HCT116 (cell line): ENCODE measurements at regions not wholly inside any gene's neighbourhood (a gene's known extent, or its start where the extent isn't known, plus 50 kb on each side); places are given as distances from the start of the nearest gene placed in this dataset.
A peak's percentile ranks its signal among the peaks of the same experiment; 100 is the strongest.

Source experiments
- ATAC-seq: fragments of 200-7000 bp; cut with Tn5 transposase; 2 replicates; pipeline ENCODE4 v1.9.1; 2020; ENCODE audit warnings: mild to moderate bottlenecking, moderate library complexity
- BruUV-seq: library from RNA; stranded (reverse); fragments of 400-500 nt; replicated peaks from 2 replicates; lab custom pipeline; 2021; lab: Mats Ljungman, UMichigan
- CTCF ChIA-PET: fragments of 300-600 bp; sonication (Branson Sonifier 250); formaldehyde crosslinking; loops from one replicate; lab custom pipeline; 2021; ENCODE audit warnings: antibody characterized with exemption; lab: Charles Lee
- POLR2A ChIA-PET: fragments of 300-600, 350-600 bp; sonication (Branson Sonifier 250); formaldehyde crosslinking; loops from one replicate; lab custom pipeline; 2021; ENCODE audit warnings: antibody characterized with exemption; lab: Charles Lee
- RAD21 ChIA-PET, 2 experiments: fragments of 300-600 bp; sonication (Branson Sonifier 250); formaldehyde crosslinking; loops; one replicate each; lab custom pipeline; 2023; ENCODE audit warnings: low total read pairs in 2 of 2; ENCODE audit not compliant: uncharacterized antibody in 2 of 2, unreplicated experiment in 2 of 2, low non-redundant PET in 1 of 2; lab: Charles Lee
- DNase-seq: peaks from one replicate; pipeline ENCODE4 v3.0.0-alpha.2; 2010; ENCODE audit warnings: low read depth, low spot score
- H2AFZ ChIP-seq: fragments of 200-600 bp; shearing (Covaris generic), sonication (generic); 2 replicates; pipeline ENCODE4 v1.6.1; 2017; ENCODE audit warnings: low read depth, mixed run types, mixed read lengths, antibody characterized with exemption, low read length; ENCODE audit not compliant: poor library complexity, severe bottlenecking
- H3K27ac ChIP-seq: 2 replicates; pipeline ENCODE4 v1.5.1; 2012; ENCODE audit warnings: low read depth, low read length
- H3K27me3 ChIP-seq: fragments of 200-600 bp; sonication (generic); 2 replicates; pipeline ENCODE4 v1.6.1; 2016; ENCODE audit warnings: mixed run types, low read length, mixed read lengths; ENCODE audit not compliant: insufficient read depth
- H3K36me3 ChIP-seq, 2 experiments: fragments of 200-500 bp in 1 of 2; fragments of 200-600 bp in 1 of 2; sonication (Bioruptor generic) in 1 of 2; sonication (generic) in 1 of 2; 2 replicates each; pipeline versions ENCODE4 v1.5.1 to v1.6.1; 2014 to 2016; ENCODE audit warnings: low read length in 2 of 2, inconsistent platforms in 1 of 2, mixed read lengths in 1 of 2, mixed run types in 1 of 2; ENCODE audit not compliant: insufficient read depth in 2 of 2, control insufficient read depth in 1 of 2
- H3K4me1 ChIP-seq, 2 experiments: fragments of 200-600 bp in 1 of 2; sonication (generic) in 1 of 2; 2 replicates each; pipeline versions ENCODE4 v1.5.1 to v1.6.1; 2012 to 2017; ENCODE audit warnings: low read length in 2 of 2, inconsistent platforms in 1 of 2, mild to moderate bottlenecking in 1 of 2, mixed read lengths in 1 of 2, mixed run types in 1 of 2, moderate library complexity in 1 of 2; ENCODE audit not compliant: insufficient read depth in 2 of 2, control insufficient read depth in 1 of 2
- H3K4me2 ChIP-seq: fragments of 200-600 bp; sonication (generic); 2 replicates; pipeline ENCODE4 v1.6.1; 2017; ENCODE audit warnings: mixed run types, low read length, mixed read lengths
- H3K4me3 ChIP-seq, 2 experiments: fragments of 200-600 bp in 1 of 2; sonication (generic) in 1 of 2; replicated peaks in 1 of 2; 2 replicates each; pipeline ENCODE4 v1.5.1; 2011 to 2016; ENCODE audit warnings: low read length in 2 of 2, control low read depth in 1 of 2, low read depth in 1 of 2, mild to moderate bottlenecking in 1 of 2, mixed read lengths in 1 of 2, mixed run types in 1 of 2
- H3K79me2 ChIP-seq: fragments of 200-600 bp; sonication (generic); 2 replicates; pipeline ENCODE4 v1.6.1; 2017; ENCODE audit warnings: mild to moderate bottlenecking, mixed run types, low read length, moderate library complexity, mixed read lengths; ENCODE audit not compliant: insufficient read depth
- H3K9ac ChIP-seq: fragments of 200-600 bp; sonication (generic); 2 replicates; pipeline ENCODE4 v1.6.1; 2016; ENCODE audit warnings: low read length, mixed read lengths
- H3K9me2 ChIP-seq: fragments of 200-600 bp; sonication (generic), shearing (Covaris generic); 2 replicates; pipeline ENCODE4 v1.6.1; 2017; ENCODE audit warnings: mixed run types, mild to moderate bottlenecking, moderate library complexity; ENCODE audit not compliant: insufficient read depth
- H3K9me3 ChIP-seq, 2 experiments: fragments of 200-500 bp in 1 of 2; fragments of 200-600 bp in 1 of 2; sonication (Bioruptor generic) in 1 of 2; sonication (generic) in 1 of 2; 2 replicates each; pipeline ENCODE4 v1.6.1; 2014 to 2017; ENCODE audit warnings: low read length in 2 of 2, mixed read lengths in 2 of 2, inconsistent platforms in 1 of 2, low read depth in 1 of 2, mild to moderate bottlenecking in 1 of 2, mixed run types in 1 of 2, moderate library complexity in 1 of 2; ENCODE audit not compliant: control insufficient read depth in 1 of 2, insufficient read depth in 1 of 2
- H4K20me1 ChIP-seq: fragments of 200-600 bp; sonication (generic), shearing (Covaris generic); 2 replicates; pipeline ENCODE4 v1.6.1; 2017; ENCODE audit warnings: mixed run types, mild to moderate bottlenecking, moderate library complexity; ENCODE audit not compliant: insufficient read depth
- FOSL1 ChIP-seq: IDR thresholded peaks from 2 replicates; pipeline ENCODE4 v1.6.1; 2012; ENCODE audit warnings: low read depth
- SRF ChIP-seq: IDR thresholded peaks from 2 replicates; pipeline ENCODE4 v1.6.1; 2012; ENCODE audit warnings: low read depth
- intact Hi-C: fragments of 100-400 bp; cut with micrococcal nuclease; formaldehyde crosslinking; loops from 2 replicates; pipeline ENCODE4 v1.10.0; 2022
- TF ChIP-seq, protein P1 (sequence below), 3 experiments: fragments of 200-600 bp in 1 of 3; sonication (generic) in 1 of 3; IDR thresholded peaks in 2 of 3; conservative IDR thresholded peaks in 1 of 3; 2 replicates each; pipeline ENCODE4 v1.5.1; 2012 to 2017; ENCODE audit warnings: low read depth in 2 of 3, low read length in 2 of 3, antibody characterized with exemption in 1 of 3, borderline replicate concordance in 1 of 3, control low read depth in 1 of 3, mild to moderate bottlenecking in 1 of 3, mixed read lengths in 1 of 3, mixed run types in 1 of 3, moderate library complexity in 1 of 3; ENCODE audit not compliant: insufficient read depth in 1 of 3
- TF ChIP-seq, protein P2 (sequence below): IDR thresholded peaks from 2 replicates; pipeline ENCODE4 v1.6.1; 2011; ENCODE audit warnings: mild to moderate bottlenecking, low read length, moderate library complexity; ENCODE audit not compliant: insufficient replicate concordance; ENCODE audit errors: extremely low read depth
- TF ChIP-seq, protein P3 (sequence below): IDR thresholded peaks from 2 replicates; pipeline ENCODE4 v1.6.1; 2012; ENCODE audit warnings: low read depth

DNA sequence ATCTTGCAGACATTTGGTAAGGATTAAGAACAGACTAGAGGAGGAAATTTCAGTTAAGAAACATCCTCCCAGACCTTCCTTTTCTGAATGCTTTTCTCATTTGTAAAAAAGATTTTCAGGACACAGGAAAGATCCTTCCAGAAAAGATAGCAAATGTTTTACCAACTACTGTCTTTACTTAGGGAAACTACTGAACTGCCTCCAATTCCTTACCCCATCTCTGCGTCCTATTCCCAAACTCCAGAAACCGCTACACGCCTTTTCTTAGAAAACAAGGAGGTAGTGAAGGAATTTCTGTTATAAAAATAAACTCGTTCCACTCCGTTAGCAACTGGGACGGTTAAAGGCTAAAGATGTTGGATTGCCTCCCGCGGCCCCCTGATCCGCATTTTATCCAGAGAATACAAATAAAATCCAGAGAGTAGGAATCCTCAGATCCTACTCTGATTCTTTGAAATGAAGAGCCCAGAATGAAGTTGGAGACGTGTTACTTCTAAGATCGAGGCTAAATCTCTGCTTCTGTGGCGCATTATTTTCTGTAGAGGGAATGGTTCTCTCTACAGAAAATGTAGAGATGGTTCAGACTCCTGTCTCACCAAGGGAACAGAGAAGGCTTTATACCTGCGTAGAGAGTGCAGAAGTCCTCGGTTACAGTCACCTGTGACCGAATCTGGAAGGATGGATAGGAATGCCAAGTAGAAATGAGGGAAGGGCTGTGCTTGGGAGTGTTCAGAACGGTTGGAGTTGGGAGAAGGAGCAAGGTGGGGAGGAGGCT is 133.0 kb downstream of the GPX5 start:
- ChIA-PET POLR2A (interaction anchor here (0.7 kb wide), 1 partner anchor 12 kb away, joined by 3 read pairs; no protein-coding TSS in a partner anchor), RAD21 (no interaction called here), CTCF (no interaction called here)
- BruUV-seq = no TSS peak
- Histone ChIP-seq H3K79me2 (no peaks in the 10 kb centered on the region), H3K4me1 (peaks cover 0 to 10% of the 10 kb centered on the region in 2 experiments; a peak in 1 of 4 replicates), H3K9me3 (no peaks in the 10 kb centered on the region), H3K27me3 (no peaks in the 10 kb centered on the region), H3K4me2 (peak overlapping the region; percentile 33), H3K27ac (no peak overlapping the region), H3K4me3 (no peak overlapping the region), H3K9me2 (no peaks in the 10 kb centered on the region), H2AFZ (peak overlapping the region; percentile 52), H3K9ac (no peak overlapping the region), H3K36me3 (no peaks in the 10 kb centered on the region), H4K20me1 (no peaks in the 10 kb centered on the region)
- TF ChIP-seq FOSL1 = no peak
- TF ChIP-seq, protein P1, sequence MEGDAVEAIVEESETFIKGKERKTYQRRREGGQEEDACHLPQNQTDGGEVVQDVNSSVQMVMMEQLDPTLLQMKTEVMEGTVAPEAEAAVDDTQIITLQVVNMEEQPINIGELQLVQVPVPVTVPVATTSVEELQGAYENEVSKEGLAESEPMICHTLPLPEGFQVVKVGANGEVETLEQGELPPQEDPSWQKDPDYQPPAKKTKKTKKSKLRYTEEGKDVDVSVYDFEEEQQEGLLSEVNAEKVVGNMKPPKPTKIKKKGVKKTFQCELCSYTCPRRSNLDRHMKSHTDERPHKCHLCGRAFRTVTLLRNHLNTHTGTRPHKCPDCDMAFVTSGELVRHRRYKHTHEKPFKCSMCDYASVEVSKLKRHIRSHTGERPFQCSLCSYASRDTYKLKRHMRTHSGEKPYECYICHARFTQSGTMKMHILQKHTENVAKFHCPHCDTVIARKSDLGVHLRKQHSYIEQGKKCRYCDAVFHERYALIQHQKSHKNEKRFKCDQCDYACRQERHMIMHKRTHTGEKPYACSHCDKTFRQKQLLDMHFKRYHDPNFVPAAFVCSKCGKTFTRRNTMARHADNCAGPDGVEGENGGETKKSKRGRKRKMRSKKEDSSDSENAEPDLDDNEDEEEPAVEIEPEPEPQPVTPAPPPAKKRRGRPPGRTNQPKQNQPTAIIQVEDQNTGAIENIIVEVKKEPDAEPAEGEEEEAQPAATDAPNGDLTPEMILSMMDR (IDR thresholded peaks at IDR 0.05 in 2 of 3, conservative IDR thresholded peaks at IDR 0.05 in 1 of 3; ENCODE audit: borderline replicate concordance in 1 of 3, insufficient read depth in 1 of 3, low read depth in 2 of 3, low read length in 2 of 3) = no peak
- TF ChIP-seq, protein P2, sequence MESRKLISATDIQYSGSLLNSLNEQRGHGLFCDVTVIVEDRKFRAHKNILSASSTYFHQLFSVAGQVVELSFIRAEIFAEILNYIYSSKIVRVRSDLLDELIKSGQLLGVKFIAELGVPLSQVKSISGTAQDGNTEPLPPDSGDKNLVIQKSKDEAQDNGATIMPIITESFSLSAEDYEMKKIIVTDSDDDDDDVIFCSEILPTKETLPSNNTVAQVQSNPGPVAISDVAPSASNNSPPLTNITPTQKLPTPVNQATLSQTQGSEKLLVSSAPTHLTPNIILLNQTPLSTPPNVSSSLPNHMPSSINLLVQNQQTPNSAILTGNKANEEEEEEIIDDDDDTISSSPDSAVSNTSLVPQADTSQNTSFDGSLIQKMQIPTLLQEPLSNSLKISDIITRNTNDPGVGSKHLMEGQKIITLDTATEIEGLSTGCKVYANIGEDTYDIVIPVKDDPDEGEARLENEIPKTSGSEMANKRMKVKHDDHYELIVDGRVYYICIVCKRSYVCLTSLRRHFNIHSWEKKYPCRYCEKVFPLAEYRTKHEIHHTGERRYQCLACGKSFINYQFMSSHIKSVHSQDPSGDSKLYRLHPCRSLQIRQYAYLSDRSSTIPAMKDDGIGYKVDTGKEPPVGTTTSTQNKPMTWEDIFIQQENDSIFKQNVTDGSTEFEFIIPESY = no peak
- TF ChIP-seq SRF = no peak
- TF ChIP-seq, protein P3, sequence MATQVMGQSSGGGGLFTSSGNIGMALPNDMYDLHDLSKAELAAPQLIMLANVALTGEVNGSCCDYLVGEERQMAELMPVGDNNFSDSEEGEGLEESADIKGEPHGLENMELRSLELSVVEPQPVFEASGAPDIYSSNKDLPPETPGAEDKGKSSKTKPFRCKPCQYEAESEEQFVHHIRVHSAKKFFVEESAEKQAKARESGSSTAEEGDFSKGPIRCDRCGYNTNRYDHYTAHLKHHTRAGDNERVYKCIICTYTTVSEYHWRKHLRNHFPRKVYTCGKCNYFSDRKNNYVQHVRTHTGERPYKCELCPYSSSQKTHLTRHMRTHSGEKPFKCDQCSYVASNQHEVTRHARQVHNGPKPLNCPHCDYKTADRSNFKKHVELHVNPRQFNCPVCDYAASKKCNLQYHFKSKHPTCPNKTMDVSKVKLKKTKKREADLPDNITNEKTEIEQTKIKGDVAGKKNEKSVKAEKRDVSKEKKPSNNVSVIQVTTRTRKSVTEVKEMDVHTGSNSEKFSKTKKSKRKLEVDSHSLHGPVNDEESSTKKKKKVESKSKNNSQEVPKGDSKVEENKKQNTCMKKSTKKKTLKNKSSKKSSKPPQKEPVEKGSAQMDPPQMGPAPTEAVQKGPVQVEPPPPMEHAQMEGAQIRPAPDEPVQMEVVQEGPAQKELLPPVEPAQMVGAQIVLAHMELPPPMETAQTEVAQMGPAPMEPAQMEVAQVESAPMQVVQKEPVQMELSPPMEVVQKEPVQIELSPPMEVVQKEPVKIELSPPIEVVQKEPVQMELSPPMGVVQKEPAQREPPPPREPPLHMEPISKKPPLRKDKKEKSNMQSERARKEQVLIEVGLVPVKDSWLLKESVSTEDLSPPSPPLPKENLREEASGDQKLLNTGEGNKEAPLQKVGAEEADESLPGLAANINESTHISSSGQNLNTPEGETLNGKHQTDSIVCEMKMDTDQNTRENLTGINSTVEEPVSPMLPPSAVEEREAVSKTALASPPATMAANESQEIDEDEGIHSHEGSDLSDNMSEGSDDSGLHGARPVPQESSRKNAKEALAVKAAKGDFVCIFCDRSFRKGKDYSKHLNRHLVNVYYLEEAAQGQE = no peak
- DNase-seq (no peak), ATAC-seq (no peak)
- intact Hi-C loops = no loop called here
